HepG2 (cell line): ENCODE measurements at regions not wholly inside any gene's neighbourhood (a gene's known extent, or its start where the extent isn't known, plus 50 kb on each side); places are given as distances from the start of the nearest gene placed in this dataset.

ENCODE experiments used
- ATAC-seq: fragments of 200-7000 bp; cut with Tn5 transposase; 3 replicates; pipeline ENCODE4 v1.9.1; 2020; ENCODE audit warnings: mild to moderate bottlenecking, moderate library complexity
- BruUV-seq: library from RNA; stranded (reverse); fragments of 400-500 nt; replicated peaks from 2 replicates; lab custom pipeline; 2021; lab: Mats Ljungman, UMichigan
- CTCF ChIA-PET: fragments of 300-600 bp; formaldehyde crosslinking; extraction: SDS; loops from one replicate; lab custom pipeline; 2021; ENCODE audit warnings: low total read pairs, inconsistent platforms, low intra/inter-chr PET ratio; lab: Yijun Ruan, JAX
- POLR2A ChIA-PET: fragments of 350-600 bp; sonication (Branson Sonifier 250); formaldehyde crosslinking; loops from one replicate; lab custom pipeline; 2020; ENCODE audit warnings: antibody characterized with exemption, inconsistent platforms; lab: Yijun Ruan, JAX
- DNase-seq: peaks from one replicate; pipeline ENCODE4 v3.0.0-alpha.2; 2015; ENCODE audit warnings: low spot score
- FAIRE-seq: peaks from 3 replicates; lab custom pipeline; 2011; peaks lifted over from hg19 to GRCh38; lab: Jason Lieb, UNC
- H2AFZ ChIP-seq: one replicate; pipeline ENCODE4 v1.6.1; 2011; ENCODE audit warnings: low read length, inconsistent platforms
- H3K27ac ChIP-seq: fragments of 300-600 bp; 3 replicates; pipeline ENCODE4 v1.8.0; 2011; ENCODE audit warnings: mixed run types, mild to moderate bottlenecking, mixed read lengths, low read length, inconsistent platforms; ENCODE audit not compliant: insufficient read depth; ENCODE audit errors: extremely low read length
- H3K27me3 ChIP-seq, 2 experiments: fragments of 200-600 bp in 1 of 2; 2 replicates in 1 of 2; 3 replicates in 1 of 2; pipeline versions ENCODE4 v1.6.0 to v1.8.0; 2011; ENCODE audit warnings: low read length in 2 of 2, mild to moderate bottlenecking in 2 of 2, moderate library complexity in 2 of 2, inconsistent platforms in 1 of 2; ENCODE audit not compliant: insufficient read depth in 2 of 2, control insufficient read depth in 1 of 2
- H3K36me3 ChIP-seq, 2 experiments: fragments of 200-600 bp in 1 of 2; replicated peaks in 1 of 2; 2 replicates in 1 of 2; 3 replicates in 1 of 2; pipeline versions ENCODE4 v1.5.1 to v1.8.0; 2011; ENCODE audit warnings: low read length in 2 of 2, inconsistent platforms in 1 of 2; ENCODE audit not compliant: insufficient read depth in 2 of 2, control insufficient read depth in 1 of 2
- H3K4me1 ChIP-seq: 2 replicates; pipeline ENCODE4 v1.5.1; 2012; ENCODE audit warnings: low read length, inconsistent platforms; ENCODE audit not compliant: insufficient read depth
- H3K4me2 ChIP-seq: 2 replicates; pipeline ENCODE4 v1.6.0; 2011; ENCODE audit warnings: low read depth, low read length, inconsistent platforms
- H3K4me3 ChIP-seq, 3 experiments: fragments of 200-600 bp in 1 of 3; sonication (generic), shearing (Covaris generic) in 1 of 3; replicated peaks in 1 of 3; 2 replicates each; pipeline ENCODE4 v1.5.1; 2011 to 2016; ENCODE audit warnings: low read length in 3 of 3, inconsistent platforms in 2 of 3, low read depth in 2 of 3, mild to moderate bottlenecking in 2 of 3, control low read depth in 1 of 3, mixed read lengths in 1 of 3; ENCODE audit not compliant: insufficient read depth in 1 of 3
- H3K79me2 ChIP-seq: one replicate; pipeline ENCODE4 v1.6.1; 2011; ENCODE audit warnings: low read length, inconsistent platforms; ENCODE audit not compliant: insufficient read depth
- H3K9ac ChIP-seq: 2 replicates; pipeline ENCODE4 v1.6.0; 2011; ENCODE audit warnings: mild to moderate bottlenecking, low read depth, low read length, inconsistent platforms; ENCODE audit not compliant: insufficient read depth
- H3K9me3 ChIP-seq: 2 replicates; pipeline ENCODE4 v1.5.1; 2012; ENCODE audit warnings: mild to moderate bottlenecking, low read length
- H4K20me1 ChIP-seq: 2 replicates; pipeline ENCODE4 v1.6.0; 2011; ENCODE audit warnings: inconsistent platforms, mild to moderate bottlenecking, low read length, moderate library complexity; ENCODE audit not compliant: insufficient read depth
- ADNP ChIP-seq: sonication (generic); formaldehyde crosslinking; IDR thresholded peaks from 2 replicates; pipeline ENCODE4 v1.4.0; 2020; ENCODE audit warnings: missing genetic modification reagents
- DMAP1 ChIP-seq: IDR thresholded peaks from 2 replicates; pipeline ENCODE4 v1.6.1; 2016
- FLYWCH1 ChIP-seq: sonication (generic); formaldehyde crosslinking; IDR thresholded peaks from 2 replicates; pipeline ENCODE4 v1.8.1; 2023; ENCODE audit warnings: mild to moderate bottlenecking, missing genetic modification reagents
- FOXA3 ChIP-seq: IDR thresholded peaks from 2 replicates; pipeline ENCODE4 v1.6.1; 2016; ENCODE audit warnings: missing genetic modification reagents, missing compliant biosample characterization
- SRY ChIP-seq: sonication (generic); formaldehyde crosslinking; IDR thresholded peaks from 2 replicates; pipeline ENCODE4 v1.8.0; 2022; ENCODE audit warnings: mild to moderate bottlenecking, missing genetic modification reagents
- TMF1 ChIP-seq: sonication (generic); formaldehyde crosslinking; IDR thresholded peaks from 2 replicates; pipeline ENCODE4 v1.8.1; 2022; ENCODE audit warnings: low read depth, missing genetic modification reagents
- YEATS2 ChIP-seq: sonication (generic); formaldehyde crosslinking; IDR thresholded peaks from 2 replicates; pipeline ENCODE4 v1.4.0; 2020; ENCODE audit warnings: missing genetic modification reagents, borderline replicate concordance
- ZNF569 ChIP-seq: sonication (generic); formaldehyde crosslinking; IDR thresholded peaks from 2 replicates; pipeline ENCODE4 v1.5.0; 2020; ENCODE audit warnings: mild to moderate bottlenecking, missing genetic modification reagents, moderate library complexity, borderline replicate concordance
- ZNF570 ChIP-seq: sonication (generic); formaldehyde crosslinking; IDR thresholded peaks from 2 replicates; pipeline ENCODE4 v1.4.0; 2020; ENCODE audit warnings: mild to moderate bottlenecking, missing genetic modification reagents, borderline replicate concordance
- ZSCAN30 ChIP-seq: sonication (generic); formaldehyde crosslinking; IDR thresholded peaks from 2 replicates; pipeline ENCODE4 v1.5.0; 2020; ENCODE audit warnings: mild to moderate bottlenecking, missing genetic modification reagents
- WGBS: methylation state at CpG from one replicate; pipeline ENCODE4 v1.1.6; 2017; ENCODE audit warnings: low lambda C conversion rate; 5-methylcytosine and 5-hydroxymethylcytosine counted together
- in situ Hi-C: cut with HindIII; loops from 2 replicates; pipeline ENCODE4 v1.10.0; 2017; ENCODE audit warnings: low pct_unique_long_range_greater_than_20kb; ENCODE audit not compliant: extremely low pct_ligation_motif_present
- intact Hi-C: fragments of 100-400 bp; cut with micrococcal nuclease; formaldehyde crosslinking; loops from one replicate; pipeline ENCODE4 v1.10.0; 2022; ENCODE audit not compliant: unreplicated experiment
- TF ChIP-seq, protein P1 (sequence below): sonication (generic); formaldehyde crosslinking; IDR thresholded peaks from 2 replicates; pipeline ENCODE4 v1.5.0; 2020; ENCODE audit warnings: mild to moderate bottlenecking, missing genetic modification reagents, borderline replicate concordance
- TF ChIP-seq, protein P2 (sequence below): sonication (generic); formaldehyde crosslinking; IDR thresholded peaks from 2 replicates; pipeline ENCODE4 v1.5.0; 2020; ENCODE audit warnings: missing genetic modification reagents
- TF ChIP-seq, protein P3 (sequence below): sonication (generic); formaldehyde crosslinking; IDR thresholded peaks from 2 replicates; pipeline ENCODE4 v1.5.0; 2020; ENCODE audit warnings: mild to moderate bottlenecking, missing genetic modification reagents, borderline replicate concordance

DNA sequence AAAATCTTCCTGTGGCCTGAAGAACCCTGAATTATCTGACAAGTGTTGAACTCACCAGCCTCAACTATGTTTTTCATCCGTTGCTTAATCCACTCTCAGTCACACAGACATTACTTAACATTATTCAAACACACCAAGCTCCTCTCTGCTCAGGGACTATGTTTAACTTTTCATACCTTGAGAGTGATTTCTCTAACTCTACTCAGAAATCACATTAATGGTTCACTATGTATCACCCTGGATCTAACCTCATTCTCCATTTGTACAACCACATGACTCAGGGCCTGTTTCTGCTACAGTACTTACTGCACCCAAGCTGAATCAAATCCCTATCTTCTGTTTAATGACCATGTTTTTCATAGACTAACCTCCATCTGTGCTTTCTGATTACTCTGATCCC, 553.7 kb upstream of the PRR20A start:
- no peak overlapping the region for H3K4me2 ChIP-seq
- H3K9me3 ChIP-seq = peaks cover 67% of the 10 kb centered on the region
- BruUV-seq = no TSS peak
- POLR2A ChIA-PET = no interaction called here
- DNase-seq (no peak), ATAC-seq (no peak), FAIRE-seq (no peak)
- H3K4me1 ChIP-seq = no peaks in the 10 kb centered on the region
- no peaks in the 10 kb centered on the region for H4K20me1 ChIP-seq
- H3K27ac ChIP-seq = no peak overlapping the region
- in situ Hi-C loops (no loop called here), intact Hi-C loops (no loop called here)
- WGBS = 3% methylated on average over 1 of the region's 1 CpG
- CTCF ChIA-PET = no interaction called here
- H3K9ac ChIP-seq = no peak overlapping the region
- no peaks in the 10 kb centered on the region for H3K36me3 ChIP-seq
- no peaks in the 10 kb centered on the region for H3K79me2 ChIP-seq
- no peak overlapping the region for H2AFZ ChIP-seq
- H3K27me3 ChIP-seq = no peaks in the 10 kb centered on the region
- H3K4me3 ChIP-seq = no peak overlapping the region
- TF ChIP-seq TMF1 (no peak), SRY (CRISPR knock-in tag) (no peak), DMAP1 (CRISPR knock-in tag) (no peak), YEATS2 (CRISPR knock-in tag) (no peak), ZSCAN30 (CRISPR knock-in tag) (no peak), FLYWCH1 (CRISPR knock-in tag) (no peak), FOXA3 (CRISPR knock-in tag) (no peak), ZNF570 (CRISPR knock-in tag) (no peak), ADNP (CRISPR knock-in tag) (no peak), ZNF569 (no peak)
- TF ChIP-seq, protein P1, sequence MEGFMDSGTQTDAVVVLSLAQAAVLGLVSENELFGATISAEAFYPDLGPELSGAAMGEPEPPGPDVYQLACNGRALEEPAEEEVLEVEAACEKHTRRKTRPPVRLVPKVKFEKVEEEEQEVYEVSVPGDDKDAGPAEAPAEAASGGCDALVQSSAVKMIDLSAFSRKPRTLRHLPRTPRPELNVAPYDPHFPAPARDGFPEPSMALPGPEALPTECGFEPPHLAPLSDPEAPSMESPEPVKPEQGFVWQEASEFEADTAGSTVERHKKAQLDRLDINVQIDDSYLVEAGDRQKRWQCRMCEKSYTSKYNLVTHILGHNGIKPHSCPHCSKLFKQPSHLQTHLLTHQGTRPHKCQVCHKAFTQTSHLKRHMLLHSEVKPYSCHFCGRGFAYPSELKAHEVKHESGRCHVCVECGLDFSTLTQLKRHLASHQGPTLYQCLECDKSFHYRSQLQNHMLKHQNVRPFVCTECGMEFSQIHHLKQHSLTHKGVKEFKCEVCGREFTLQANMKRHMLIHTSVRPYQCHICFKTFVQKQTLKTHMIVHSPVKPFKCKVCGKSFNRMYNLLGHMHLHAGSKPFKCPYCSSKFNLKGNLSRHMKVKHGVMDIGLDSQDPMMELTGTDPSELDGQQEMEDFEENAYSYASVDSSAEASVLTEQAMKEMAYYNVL = no peak
- TF ChIP-seq, protein P2, sequence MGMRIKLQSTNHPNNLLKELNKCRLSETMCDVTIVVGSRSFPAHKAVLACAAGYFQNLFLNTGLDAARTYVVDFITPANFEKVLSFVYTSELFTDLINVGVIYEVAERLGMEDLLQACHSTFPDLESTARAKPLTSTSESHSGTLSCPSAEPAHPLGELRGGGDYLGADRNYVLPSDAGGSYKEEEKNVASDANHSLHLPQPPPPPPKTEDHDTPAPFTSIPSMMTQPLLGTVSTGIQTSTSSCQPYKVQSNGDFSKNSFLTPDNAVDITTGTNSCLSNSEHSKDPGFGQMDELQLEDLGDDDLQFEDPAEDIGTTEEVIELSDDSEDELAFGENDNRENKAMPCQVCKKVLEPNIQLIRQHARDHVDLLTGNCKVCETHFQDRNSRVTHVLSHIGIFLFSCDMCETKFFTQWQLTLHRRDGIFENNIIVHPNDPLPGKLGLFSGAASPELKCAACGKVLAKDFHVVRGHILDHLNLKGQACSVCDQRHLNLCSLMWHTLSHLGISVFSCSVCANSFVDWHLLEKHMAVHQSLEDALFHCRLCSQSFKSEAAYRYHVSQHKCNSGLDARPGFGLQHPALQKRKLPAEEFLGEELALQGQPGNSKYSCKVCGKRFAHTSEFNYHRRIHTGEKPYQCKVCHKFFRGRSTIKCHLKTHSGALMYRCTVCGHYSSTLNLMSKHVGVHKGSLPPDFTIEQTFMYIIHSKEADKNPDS (CRISPR knock-in tag) = no peak
- TF ChIP-seq, protein P3, sequence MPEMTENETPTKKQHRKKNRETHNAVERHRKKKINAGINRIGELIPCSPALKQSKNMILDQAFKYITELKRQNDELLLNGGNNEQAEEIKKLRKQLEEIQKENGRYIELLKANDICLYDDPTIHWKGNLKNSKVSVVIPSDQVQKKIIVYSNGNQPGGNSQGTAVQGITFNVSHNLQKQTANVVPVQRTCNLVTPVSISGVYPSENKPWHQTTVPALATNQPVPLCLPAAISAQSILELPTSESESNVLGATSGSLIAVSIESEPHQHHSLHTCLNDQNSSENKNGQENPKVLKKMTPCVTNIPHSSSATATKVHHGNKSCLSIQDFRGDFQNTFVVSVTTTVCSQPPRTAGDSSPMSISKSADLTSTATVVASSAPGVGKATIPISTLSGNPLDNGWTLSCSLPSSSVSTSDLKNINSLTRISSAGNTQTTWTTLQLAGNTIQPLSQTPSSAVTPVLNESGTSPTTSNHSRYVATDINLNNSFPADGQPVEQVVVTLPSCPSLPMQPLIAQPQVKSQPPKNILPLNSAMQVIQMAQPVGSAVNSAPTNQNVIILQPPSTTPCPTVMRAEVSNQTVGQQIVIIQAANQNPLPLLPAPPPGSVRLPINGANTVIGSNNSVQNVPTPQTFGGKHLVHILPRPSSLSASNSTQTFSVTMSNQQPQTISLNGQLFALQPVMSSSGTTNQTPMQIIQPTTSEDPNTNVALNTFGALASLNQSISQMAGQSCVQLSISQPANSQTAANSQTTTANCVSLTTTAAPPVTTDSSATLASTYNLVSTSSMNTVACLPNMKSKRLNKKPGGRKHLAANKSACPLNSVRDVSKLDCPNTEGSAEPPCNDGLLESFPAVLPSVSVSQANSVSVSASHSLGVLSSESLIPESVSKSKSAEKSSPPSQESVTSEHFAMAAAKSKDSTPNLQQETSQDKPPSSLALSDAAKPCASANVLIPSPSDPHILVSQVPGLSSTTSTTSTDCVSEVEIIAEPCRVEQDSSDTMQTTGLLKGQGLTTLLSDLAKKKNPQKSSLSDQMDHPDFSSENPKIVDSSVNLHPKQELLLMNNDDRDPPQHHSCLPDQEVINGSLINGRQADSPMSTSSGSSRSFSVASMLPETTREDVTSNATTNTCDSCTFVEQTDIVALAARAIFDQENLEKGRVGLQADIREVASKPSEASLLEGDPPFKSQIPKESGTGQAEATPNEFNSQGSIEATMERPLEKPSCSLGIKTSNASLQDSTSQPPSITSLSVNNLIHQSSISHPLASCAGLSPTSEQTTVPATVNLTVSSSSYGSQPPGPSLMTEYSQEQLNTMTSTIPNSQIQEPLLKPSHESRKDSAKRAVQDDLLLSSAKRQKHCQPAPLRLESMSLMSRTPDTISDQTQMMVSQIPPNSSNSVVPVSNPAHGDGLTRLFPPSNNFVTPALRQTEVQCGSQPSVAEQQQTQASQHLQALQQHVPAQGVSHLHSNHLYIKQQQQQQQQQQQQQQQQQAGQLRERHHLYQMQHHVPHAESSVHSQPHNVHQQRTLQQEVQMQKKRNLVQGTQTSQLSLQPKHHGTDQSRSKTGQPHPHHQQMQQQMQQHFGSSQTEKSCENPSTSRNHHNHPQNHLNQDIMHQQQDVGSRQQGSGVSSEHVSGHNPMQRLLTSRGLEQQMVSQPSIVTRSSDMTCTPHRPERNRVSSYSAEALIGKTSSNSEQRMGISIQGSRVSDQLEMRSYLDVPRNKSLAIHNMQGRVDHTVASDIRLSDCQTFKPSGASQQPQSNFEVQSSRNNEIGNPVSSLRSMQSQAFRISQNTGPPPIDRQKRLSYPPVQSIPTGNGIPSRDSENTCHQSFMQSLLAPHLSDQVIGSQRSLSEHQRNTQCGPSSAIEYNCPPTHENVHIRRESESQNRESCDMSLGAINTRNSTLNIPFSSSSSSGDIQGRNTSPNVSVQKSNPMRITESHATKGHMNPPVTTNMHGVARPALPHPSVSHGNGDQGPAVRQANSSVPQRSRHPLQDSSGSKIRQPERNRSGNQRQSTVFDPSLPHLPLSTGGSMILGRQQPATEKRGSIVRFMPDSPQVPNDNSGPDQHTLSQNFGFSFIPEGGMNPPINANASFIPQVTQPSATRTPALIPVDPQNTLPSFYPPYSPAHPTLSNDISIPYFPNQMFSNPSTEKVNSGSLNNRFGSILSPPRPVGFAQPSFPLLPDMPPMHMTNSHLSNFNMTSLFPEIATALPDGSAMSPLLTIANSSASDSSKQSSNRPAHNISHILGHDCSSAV (CRISPR knock-in tag) = no peak
